Mucosa of stomach (tissue), 1 donor: ENCODE measurements at regions not wholly inside any gene's neighbourhood (a gene's known extent, or its start where the extent isn't known, plus 50 kb on each side); places are given as distances from the start of the nearest gene placed in this dataset.

Experiments
- H3K27me3 ChIP-seq: one replicate; pipeline ENCODE4 v1.7.0; 2013; ENCODE audit warnings: mild to moderate bottlenecking, low read length; ENCODE audit not compliant: control insufficient read depth, insufficient read depth
- H3K36me3 ChIP-seq: one replicate; pipeline ENCODE4 v1.7.0; 2013; ENCODE audit warnings: low read length; ENCODE audit not compliant: control insufficient read depth, insufficient read depth
- H3K4me1 ChIP-seq: one replicate; pipeline ENCODE4 v1.7.0; 2013; ENCODE audit warnings: mild to moderate bottlenecking, low read length; ENCODE audit not compliant: control insufficient read depth, insufficient read depth
- H3K4me3 ChIP-seq: one replicate; pipeline ENCODE4 v1.7.0; 2013; ENCODE audit warnings: low read length
- H3K9ac ChIP-seq: one replicate; pipeline ENCODE4 v1.7.0; 2013; ENCODE audit warnings: mild to moderate bottlenecking, low read length, moderate library complexity
- H3K9me3 ChIP-seq: one replicate; pipeline ENCODE4 v1.7.0; 2013; ENCODE audit warnings: mild to moderate bottlenecking, low read length, moderate library complexity; ENCODE audit not compliant: control insufficient read depth
- donor health status: Pancreatic carcinoma.

DNA sequence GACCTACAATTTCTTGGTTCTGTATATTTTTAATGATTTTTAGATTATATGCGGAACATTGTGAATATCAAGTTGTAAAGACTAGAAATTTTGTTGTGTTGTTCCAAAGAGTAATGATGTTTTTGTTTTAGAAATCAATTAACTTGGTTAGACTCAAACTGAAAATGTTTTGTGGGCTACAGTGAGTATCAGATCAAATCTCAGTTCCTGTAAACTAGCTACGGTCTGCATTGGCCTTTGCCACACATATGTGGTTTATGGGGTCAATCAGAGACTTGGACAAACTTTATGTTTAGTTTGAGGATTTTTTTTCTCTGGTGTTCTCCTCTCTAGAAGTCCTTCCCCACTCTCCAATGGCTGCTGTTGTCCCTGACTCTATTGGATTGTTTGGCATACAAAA lies 308.0 kb upstream of the THRB start:
- Histone ChIP-seq H3K4me3 (no peak overlapping the region), H3K4me1 (no peaks in the 10 kb centered on the region), H3K27me3 (no peaks in the 10 kb centered on the region), H3K9me3 (no peaks in the 10 kb centered on the region), H3K36me3 (no peaks in the 10 kb centered on the region), H3K9ac (no peak overlapping the region)

- Histone ChIP-seq H3K27me3 (no peaks in the 10 kb centered on the region), H3K9ac (no peak overlapping the region), H3K4me1 (no peaks in the 10 kb centered on the region), H3K9me3 (no peaks in the 10 kb centered on the region), H3K4me3 (no peak overlapping the region), H3K36me3 (no peaks in the 10 kb centered on the region)
Observed at GRCh38 chr3:24804095-24804494, 309.4 kb upstream of the THRB start.

DNA sequence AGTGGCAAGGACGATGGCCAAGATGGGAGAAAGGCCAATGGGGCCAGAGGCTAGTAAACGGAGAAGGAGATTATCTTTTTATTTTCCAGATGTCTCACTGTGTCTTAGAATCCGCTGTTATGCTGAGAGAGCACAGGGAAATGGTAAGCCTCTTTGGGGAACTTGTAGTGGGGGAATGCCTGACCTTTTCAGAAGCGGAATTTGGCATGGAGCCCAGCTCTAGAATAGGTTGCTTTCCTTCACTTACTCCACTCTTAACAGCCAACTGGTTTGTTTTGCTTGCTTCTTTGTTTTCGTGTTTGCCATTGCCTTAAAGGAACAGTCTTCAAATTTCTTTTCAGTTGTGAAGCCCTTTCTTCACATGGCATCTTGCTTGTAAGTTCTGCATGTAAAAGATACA lies 316.2 kb upstream of the THRB start:
- H3K9ac ChIP-seq: peak overlapping the region; percentile 45
- H3K9me3 ChIP-seq: no peaks in the 10 kb centered on the region
- no peaks in the 10 kb centered on the region for H3K27me3 ChIP-seq
- H3K4me3 ChIP-seq: peak overlapping the region; percentile 39
- no peaks in the 10 kb centered on the region for H3K36me3 ChIP-seq
- H3K4me1 ChIP-seq: no peaks in the 10 kb centered on the region

DNA sequence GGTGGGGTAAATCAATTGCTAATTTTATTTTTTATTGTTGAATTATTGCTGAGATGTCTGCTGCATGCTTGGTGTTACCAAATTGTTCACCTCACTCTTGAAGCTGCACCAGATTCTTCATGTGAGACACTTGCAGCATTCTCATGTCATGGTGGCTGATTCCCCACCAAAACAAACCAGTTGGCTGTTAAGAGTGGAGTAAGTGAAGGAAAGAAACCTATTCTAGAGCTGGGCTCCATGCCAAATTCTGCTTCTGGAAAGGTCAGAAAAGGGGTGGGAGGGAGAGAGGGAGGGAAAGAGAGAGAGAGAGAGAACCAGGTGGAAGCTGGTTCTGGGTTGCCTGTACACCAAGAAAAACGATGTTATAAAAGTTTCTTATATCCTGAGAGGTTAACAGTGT lies 317.5 kb upstream of the THRB start:
- no peaks in the 10 kb centered on the region for H3K4me1 ChIP-seq
- no peaks in the 10 kb centered on the region for H3K9me3 ChIP-seq
- no peak overlapping the region for H3K9ac ChIP-seq
- H3K36me3 ChIP-seq: no peaks in the 10 kb centered on the region
- H3K27me3 ChIP-seq: no peaks in the 10 kb centered on the region
- H3K4me3 ChIP-seq: no peak overlapping the region

GRCh38 chr3:24818055-24818454 lies 323.4 kb upstream of the THRB start:
- Histone ChIP-seq H3K27me3 (no peaks in the 10 kb centered on the region), H3K4me1 (no peaks in the 10 kb centered on the region), H3K4me3 (no peak overlapping the region), H3K9ac (no peak overlapping the region), H3K36me3 (no peaks in the 10 kb centered on the region), H3K9me3 (no peaks in the 10 kb centered on the region)

DNA sequence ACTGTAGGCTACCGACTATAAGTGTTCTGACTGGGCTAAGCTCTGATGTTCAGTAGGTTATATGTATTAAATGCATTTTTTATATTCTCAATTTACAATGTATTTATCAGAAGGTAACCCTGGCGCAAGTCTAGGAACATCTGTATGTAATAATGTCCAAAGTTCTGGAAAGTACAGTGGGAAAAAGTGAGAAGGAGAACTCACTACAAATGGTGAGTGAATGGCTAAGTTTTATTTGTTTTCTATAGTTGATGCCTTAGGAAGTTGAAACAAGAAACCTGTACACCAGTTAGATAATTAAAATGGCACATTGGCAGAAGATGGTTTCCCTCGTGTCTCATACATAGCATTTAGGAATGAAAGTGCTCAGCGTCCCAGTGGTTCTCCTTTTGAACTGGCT lies 333.4 kb upstream of the THRB start:
- Histone ChIP-seq H3K4me3 (no peak overlapping the region), H3K36me3 (no peaks in the 10 kb centered on the region), H3K27me3 (peaks cover 34% of the 10 kb centered on the region), H3K4me1 (peaks cover 6% of the 10 kb centered on the region), H3K9me3 (no peaks in the 10 kb centered on the region), H3K9ac (no peak overlapping the region)

- H3K4me1 ChIP-seq: peaks cover 6% of the 10 kb centered on the region
- no peak overlapping the region for H3K4me3 ChIP-seq
- H3K9me3 ChIP-seq: no peaks in the 10 kb centered on the region
- no peak overlapping the region for H3K9ac ChIP-seq
- H3K27me3 ChIP-seq: peaks cover 34% of the 10 kb centered on the region
- H3K36me3 ChIP-seq: no peaks in the 10 kb centered on the region
Observed at GRCh38 chr3:24828551-24828950, 333.9 kb upstream of the THRB start.

- Histone ChIP-seq H3K36me3 (no peaks in the 10 kb centered on the region), H3K9ac (no peak overlapping the region), H3K27me3 (peaks cover 34% of the 10 kb centered on the region), H3K9me3 (no peaks in the 10 kb centered on the region), H3K4me3 (no peak overlapping the region), H3K4me1 (peaks cover 6% of the 10 kb centered on the region)
Observed at GRCh38 chr3:24829011-24829581, 334.4 kb upstream of the THRB start.

- Histone ChIP-seq H3K4me3 (peak overlapping the region; percentile 26), H3K36me3 (no peaks in the 10 kb centered on the region), H3K4me1 (peaks cover 6% of the 10 kb centered on the region), H3K9me3 (no peaks in the 10 kb centered on the region), H3K9ac (peak overlapping the region; percentile 20), H3K27me3 (peaks cover 34% of the 10 kb centered on the region)
Observed at GRCh38 chr3:24829629-24830229, 335.1 kb upstream of the THRB start.

DNA sequence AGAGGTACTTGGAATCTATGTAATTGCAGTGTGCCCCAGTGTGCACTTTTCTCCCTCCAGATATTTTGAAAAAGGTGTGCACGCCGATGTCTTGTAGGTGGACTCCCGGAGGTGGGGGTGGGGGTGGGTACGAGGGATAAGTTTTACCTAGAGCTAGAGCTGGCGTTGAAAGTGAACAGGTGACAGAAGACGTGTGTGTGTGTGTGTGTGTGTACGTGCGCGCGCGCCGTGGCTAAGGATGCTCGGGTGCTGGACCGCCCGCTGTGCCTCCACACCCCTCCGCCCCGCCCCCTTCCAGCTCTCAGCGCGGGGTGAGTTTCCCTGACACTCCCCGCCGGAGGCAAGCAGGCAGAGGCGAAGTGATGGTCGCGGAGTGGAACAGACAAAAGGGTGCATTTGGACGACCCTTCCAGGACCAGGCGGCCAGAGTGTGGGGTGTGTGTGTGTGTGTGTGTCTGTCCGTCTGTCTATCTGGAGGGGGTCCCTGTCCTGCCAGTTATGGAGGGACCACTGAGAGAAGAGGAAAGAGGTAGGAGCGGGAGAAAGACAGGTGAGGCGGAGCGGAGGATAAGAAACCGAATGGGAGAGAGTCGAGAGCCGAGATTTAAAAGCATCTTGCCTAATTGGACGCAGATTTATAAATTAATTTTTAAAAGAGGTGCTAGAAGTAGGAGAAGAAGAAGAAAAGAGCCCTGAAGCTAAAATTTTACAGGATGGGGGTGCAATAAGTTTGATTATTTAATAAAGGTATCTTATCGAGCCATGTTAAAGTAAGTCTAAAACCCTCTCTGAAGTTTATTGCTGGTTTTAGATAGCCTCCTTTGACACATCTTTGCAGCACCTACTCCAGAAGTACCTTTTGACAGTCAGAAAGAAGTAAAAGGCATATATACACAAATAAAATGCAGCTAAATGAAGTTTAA lies 335.8 kb upstream of the THRB start:
- peak overlapping the region; percentile 20 for H3K9ac ChIP-seq
- peak overlapping the region; percentile 26 for H3K4me3 ChIP-seq
- no peaks in the 10 kb centered on the region for H3K9me3 ChIP-seq
- H3K4me1 ChIP-seq: peaks cover 6% of the 10 kb centered on the region
- no peaks in the 10 kb centered on the region for H3K36me3 ChIP-seq
- peaks cover 34% of the 10 kb centered on the region for H3K27me3 ChIP-seq

GRCh38 chr3:24831221-24831620 lies 336.6 kb upstream of the THRB start:
- Histone ChIP-seq H3K27me3 (peaks cover 34% of the 10 kb centered on the region), H3K36me3 (no peaks in the 10 kb centered on the region), H3K9me3 (no peaks in the 10 kb centered on the region), H3K4me3 (no peak overlapping the region), H3K9ac (no peak overlapping the region), H3K4me1 (peaks cover 6% of the 10 kb centered on the region)

GRCh38 chr3:24832891-24833290 lies 338.2 kb upstream of the THRB start:
- H3K4me1 ChIP-seq: peaks cover 6% of the 10 kb centered on the region
- H3K9me3 ChIP-seq: no peaks in the 10 kb centered on the region
- H3K4me3 ChIP-seq: no peak overlapping the region
- peaks cover 28% of the 10 kb centered on the region for H3K27me3 ChIP-seq
- no peak overlapping the region for H3K9ac ChIP-seq
- H3K36me3 ChIP-seq: no peaks in the 10 kb centered on the region
